Mucosa of rectum (tissue), 2 donors: ENCODE measurements at regions not wholly inside any gene's neighbourhood (a gene's known extent, or its start where the extent isn't known, plus 50 kb on each side); places are given as distances from the start of the nearest gene placed in this dataset.

Experiments used
- H3K27ac ChIP-seq, 2 donors: one replicate each; pipeline ENCODE4 v1.7.0; 2013; ENCODE audit warnings: inconsistent platforms in 2 of 2, low read depth in 2 of 2, low read length in 2 of 2
- H3K27me3 ChIP-seq, 2 donors: one replicate each; pipeline ENCODE4 v1.7.0; 2013; ENCODE audit warnings: low read length in 2 of 2; ENCODE audit not compliant: control insufficient read depth in 2 of 2, insufficient read depth in 2 of 2
- H3K36me3 ChIP-seq, 2 donors: one replicate each; pipeline ENCODE4 v1.7.0; 2013; ENCODE audit warnings: low read length in 2 of 2; ENCODE audit not compliant: control insufficient read depth in 2 of 2, insufficient read depth in 2 of 2
- H3K4me1 ChIP-seq, 2 donors: one replicate each; pipeline ENCODE4 v1.7.0; 2013; ENCODE audit warnings: low read length in 2 of 2, mild to moderate bottlenecking in 1 of 2; ENCODE audit not compliant: control insufficient read depth in 2 of 2, insufficient read depth in 2 of 2
- H3K4me3 ChIP-seq, 2 donors: one replicate each; pipeline ENCODE4 v1.7.0; 2013; ENCODE audit warnings: low read length in 2 of 2
- H3K9ac ChIP-seq, 2 donors: one replicate each; pipeline ENCODE4 v1.7.0; 2013; ENCODE audit warnings: low read length in 2 of 2, low read depth in 1 of 2, mild to moderate bottlenecking in 1 of 2
- H3K9me3 ChIP-seq, 2 donors: one replicate each; pipeline ENCODE4 v1.7.0; 2013; ENCODE audit warnings: low read length in 2 of 2; ENCODE audit not compliant: control insufficient read depth in 2 of 2
- donor health status: healthy.
- donor health status: Normal muscosa, but diverticular disease.

DNA sequence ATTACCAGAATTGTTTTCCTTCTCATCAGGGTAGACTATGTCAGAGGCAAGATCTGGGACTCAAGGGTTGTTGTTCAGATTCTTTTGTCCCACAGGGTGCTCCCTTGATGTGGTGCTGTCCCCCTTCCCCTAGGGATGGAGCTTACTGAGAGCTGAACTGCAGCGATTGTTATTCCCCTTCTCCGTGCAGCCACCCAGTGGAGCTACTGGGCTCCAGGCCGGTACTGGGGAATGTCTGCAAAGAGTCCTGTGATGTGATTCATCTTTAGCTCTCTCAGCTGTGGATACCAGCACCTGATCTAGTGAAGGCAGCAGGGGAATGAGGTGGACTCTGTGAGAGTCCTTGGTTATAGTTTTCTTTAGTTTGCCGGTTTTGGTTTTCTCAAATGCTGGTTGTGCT, 247.4 kb upstream of the HAND2 start:
- Histone ChIP-seq H3K27ac (no peak overlapping the region), H3K9ac (no peak overlapping the region), H3K4me1 (no peaks in the 10 kb centered on the region), H3K4me3 (no peak overlapping the region), H3K27me3 (no peaks in the 10 kb centered on the region), H3K36me3 (no peaks in the 10 kb centered on the region), H3K9me3 (no peaks in the 10 kb centered on the region)

DNA sequence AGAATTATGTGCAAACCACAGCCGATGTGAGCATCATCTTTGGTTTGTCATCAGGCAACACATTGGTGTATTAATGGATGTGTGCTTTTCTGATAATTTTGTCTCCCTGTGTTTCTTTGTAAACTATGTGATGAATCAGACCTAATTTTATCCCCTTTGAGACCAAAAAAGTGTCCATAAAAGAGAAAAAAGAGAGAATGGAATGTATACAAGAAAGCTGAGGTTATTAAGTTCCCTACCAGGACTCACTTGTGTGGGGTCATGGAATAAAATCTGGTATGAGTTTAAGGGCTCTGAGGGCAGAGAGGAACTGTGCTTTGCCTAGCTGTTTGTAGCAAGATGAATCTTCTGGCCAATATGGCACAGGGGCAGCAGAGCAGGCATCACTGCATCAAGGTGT, 239.5 kb upstream of the HAND2 start:
- Histone ChIP-seq H3K36me3 (no peaks in the 10 kb centered on the region), H3K9me3 (no peaks in the 10 kb centered on the region), H3K4me3 (no peak overlapping the region), H3K9ac (no peak overlapping the region), H3K27me3 (no peaks in the 10 kb centered on the region), H3K4me1 (no peaks in the 10 kb centered on the region), H3K27ac (no peak overlapping the region)

DNA sequence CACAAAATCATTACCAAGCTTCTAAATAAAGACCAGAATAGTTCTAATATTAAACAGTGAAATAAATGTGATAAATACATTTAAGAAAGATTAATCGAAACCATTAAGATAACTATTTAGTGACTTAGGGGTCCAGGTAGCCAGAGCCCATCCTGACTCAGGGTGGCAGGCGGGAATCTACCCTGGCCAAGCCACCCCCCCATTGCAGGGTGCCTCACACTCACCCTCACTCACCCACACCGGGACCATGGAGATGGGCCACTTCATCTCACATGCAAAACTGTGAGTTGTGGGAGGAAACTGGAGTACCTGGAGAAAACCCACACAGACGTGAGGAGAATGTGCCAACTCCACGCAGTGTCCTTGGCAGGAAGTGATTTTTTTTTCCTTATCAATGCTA, 237.6 kb upstream of the HAND2 start:
- Histone ChIP-seq H3K9ac (no peak overlapping the region), H3K4me1 (no peaks in the 10 kb centered on the region), H3K36me3 (no peaks in the 10 kb centered on the region), H3K4me3 (no peak overlapping the region), H3K27me3 (no peaks in the 10 kb centered on the region), H3K27ac (no peak overlapping the region), H3K9me3 (no peaks in the 10 kb centered on the region)

DNA sequence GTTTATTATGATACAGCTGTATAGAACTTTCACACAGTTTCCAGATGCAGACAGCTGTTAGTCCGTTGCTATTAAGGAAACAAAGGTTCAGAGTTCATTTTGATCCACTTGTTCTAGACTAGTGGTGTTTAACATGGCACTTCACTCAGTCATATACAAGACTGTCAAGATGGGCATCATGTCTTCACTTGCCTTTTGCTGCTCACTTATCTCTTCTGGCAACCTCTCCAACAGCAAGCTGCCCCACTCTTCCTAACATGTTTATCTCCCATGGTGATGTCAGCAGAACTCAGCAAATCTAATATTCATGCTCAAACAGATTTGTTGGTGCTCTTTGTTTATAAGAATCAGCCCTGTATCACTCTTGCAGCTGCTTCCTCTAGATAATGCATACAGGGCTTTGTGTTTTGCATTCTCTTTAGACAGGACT, 236.2 kb upstream of the HAND2 start:
- no peaks in the 10 kb centered on the region for H3K9me3 ChIP-seq
- H3K9ac ChIP-seq, result no peak overlapping the region

DNA sequence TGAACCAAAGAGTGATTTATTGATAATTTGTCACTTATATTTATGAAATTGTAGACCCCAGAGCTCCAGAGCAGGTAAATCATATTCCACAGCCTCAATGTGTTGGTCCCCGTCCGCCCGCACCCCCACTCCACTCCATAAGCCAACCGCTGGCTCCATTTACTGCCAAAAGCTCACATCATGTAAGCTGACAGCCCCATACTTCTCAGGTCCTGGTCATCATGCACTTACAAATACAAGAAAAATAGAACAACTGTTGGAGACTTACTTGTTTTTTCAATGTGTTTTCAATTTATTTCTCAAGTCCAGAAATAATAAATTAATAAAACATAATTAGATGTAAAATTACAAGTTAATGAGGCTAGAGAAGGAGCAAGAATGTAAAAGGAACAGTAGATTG, 235.7 kb upstream of the HAND2 start:
- Histone ChIP-seq H3K4me3 (no peak overlapping the region), H3K36me3 (no peaks in the 10 kb centered on the region), H3K4me1 (no peaks in the 10 kb centered on the region), H3K9me3 (no peaks in the 10 kb centered on the region), H3K27ac (no peak overlapping the region), H3K27me3 (no peaks in the 10 kb centered on the region), H3K9ac (no peak overlapping the region)

More for the DNA sequence above, 236.2 kb upstream of the HAND2 start:
- H3K27ac ChIP-seq, result no peak overlapping the region
- H3K4me1 ChIP-seq, result no peaks in the 10 kb centered on the region
- H3K36me3 ChIP-seq, result no peaks in the 10 kb centered on the region
- no peaks in the 10 kb centered on the region for H3K27me3 ChIP-seq
- no peak overlapping the region for H3K4me3 ChIP-seq

DNA sequence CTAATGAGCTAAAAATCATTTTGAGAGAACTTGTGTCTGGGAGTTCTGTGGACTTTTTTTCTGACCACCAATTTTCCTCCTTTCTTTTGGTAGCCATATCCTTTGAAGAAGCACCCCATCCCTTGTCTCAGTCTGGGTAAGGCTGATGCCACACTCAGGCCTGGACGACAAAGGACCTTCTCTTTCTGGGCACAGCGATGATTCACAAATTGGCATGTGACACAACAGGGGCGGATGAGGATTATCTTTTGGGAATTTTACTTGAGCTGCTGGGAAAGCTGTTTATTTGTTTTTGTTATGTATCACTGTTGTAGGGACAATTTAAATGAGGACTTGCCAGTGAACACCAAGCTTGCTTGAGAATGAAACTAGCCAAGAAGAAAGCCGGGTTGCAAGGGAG, 233.4 kb upstream of the HAND2 start:
- Histone ChIP-seq H3K27ac (no peak overlapping the region), H3K4me3 (no peak overlapping the region), H3K4me1 (no peaks in the 10 kb centered on the region), H3K36me3 (no peaks in the 10 kb centered on the region), H3K9me3 (no peaks in the 10 kb centered on the region), H3K9ac (no peak overlapping the region), H3K27me3 (no peaks in the 10 kb centered on the region)

DNA sequence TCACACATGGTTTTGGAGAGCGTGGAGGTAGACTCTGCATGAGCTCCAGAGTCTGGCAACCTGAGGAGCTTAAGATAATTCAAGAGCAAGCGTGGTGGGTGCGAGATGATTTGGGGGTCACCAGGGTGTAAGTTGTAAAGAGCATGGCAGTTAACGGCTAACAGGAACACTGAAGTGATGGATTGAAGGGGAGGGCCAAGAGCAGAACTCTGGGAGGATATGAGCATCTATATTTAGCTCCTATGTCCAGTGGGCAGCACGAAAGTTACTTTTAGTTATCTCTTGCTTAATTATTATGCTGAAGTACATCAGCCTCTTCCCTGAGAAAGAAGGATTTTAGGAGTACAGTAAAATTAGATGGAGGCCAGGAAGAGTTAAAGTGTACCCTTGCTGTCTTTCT, 231.9 kb upstream of the HAND2 start:
- H3K4me3 ChIP-seq, result no peak overlapping the region
- H3K9ac ChIP-seq, result no peak overlapping the region
- no peak overlapping the region for H3K27ac ChIP-seq
- no peaks in the 10 kb centered on the region for H3K36me3 ChIP-seq
- no peaks in the 10 kb centered on the region for H3K4me1 ChIP-seq
- H3K27me3 ChIP-seq, result no peaks in the 10 kb centered on the region
- H3K9me3 ChIP-seq, result no peaks in the 10 kb centered on the region

DNA sequence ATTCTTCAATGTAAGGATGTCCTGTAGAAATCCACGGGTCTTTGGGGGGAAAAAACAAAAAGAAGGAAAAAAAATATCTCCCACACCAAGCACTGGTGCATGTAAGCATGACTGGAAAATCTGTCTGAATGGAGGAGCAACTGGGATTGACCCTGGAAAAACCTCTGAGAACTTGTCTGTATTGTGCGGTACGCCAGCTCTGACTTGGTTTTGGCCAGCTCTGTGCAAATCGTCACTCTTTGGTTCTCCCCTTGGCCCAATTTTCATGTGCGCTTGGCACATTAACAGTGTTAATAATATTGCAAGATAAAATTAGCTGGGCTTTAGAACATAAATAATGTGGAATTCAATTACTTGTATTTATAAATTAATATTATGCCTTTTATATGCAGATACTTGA, 231.2 kb upstream of the HAND2 start:
- no peak overlapping the region for H3K4me3 ChIP-seq
- H3K36me3 ChIP-seq, result no peaks in the 10 kb centered on the region
- no peaks in the 10 kb centered on the region for H3K4me1 ChIP-seq
- H3K9ac ChIP-seq, result no peak overlapping the region
- H3K27me3 ChIP-seq, result no peaks in the 10 kb centered on the region
- no peaks in the 10 kb centered on the region for H3K9me3 ChIP-seq
- H3K27ac ChIP-seq, result no peak overlapping the region

DNA sequence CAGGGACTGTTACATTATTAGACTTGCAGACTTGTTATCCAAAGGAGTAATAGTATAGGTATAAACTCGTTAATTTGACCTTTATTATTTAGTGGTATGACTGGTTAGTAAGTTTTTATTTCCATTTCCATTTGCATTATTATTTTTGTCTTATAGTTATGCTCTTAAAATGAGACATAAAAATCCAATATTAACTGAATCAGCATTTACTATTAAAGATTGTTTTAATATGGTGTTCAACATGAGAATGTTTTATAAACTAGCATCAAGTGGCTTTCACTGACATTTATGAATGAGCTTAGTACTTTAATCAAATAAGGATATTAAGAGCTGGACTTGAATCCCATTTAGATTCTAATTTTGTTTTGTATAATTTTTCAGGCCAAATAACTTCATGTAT, 228.1 kb upstream of the HAND2 start:
- no peaks in the 10 kb centered on the region for H3K27me3 ChIP-seq
- no peak overlapping the region for H3K4me3 ChIP-seq
- H3K36me3 ChIP-seq, result no peaks in the 10 kb centered on the region
- H3K9ac ChIP-seq, result no peak overlapping the region
- no peaks in the 10 kb centered on the region for H3K4me1 ChIP-seq
- H3K9me3 ChIP-seq, result no peaks in the 10 kb centered on the region
- no peak overlapping the region for H3K27ac ChIP-seq

DNA sequence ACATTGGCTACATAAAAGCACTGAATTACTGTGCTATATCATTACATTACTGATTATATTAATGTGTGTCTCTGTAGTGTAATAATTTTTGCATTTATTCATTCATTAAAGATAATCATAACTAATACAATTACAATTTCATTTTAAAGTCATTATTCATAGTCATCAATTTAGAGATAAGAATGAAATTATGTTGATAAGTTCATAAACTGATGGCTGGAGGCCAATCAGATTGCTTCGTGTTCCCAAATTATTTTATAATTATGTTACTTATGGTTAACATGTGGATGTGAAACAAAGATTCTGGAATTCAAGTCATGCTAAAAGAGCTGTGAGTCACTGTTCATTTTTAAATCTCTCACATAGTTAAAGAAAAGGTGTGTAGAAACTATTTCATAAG, 223.4 kb upstream of the HAND2 start:
- Histone ChIP-seq H3K27ac (no peak overlapping the region), H3K4me1 (no peaks in the 10 kb centered on the region), H3K36me3 (no peaks in the 10 kb centered on the region), H3K9me3 (no peaks in the 10 kb centered on the region), H3K4me3 (no peak overlapping the region), H3K27me3 (no peaks in the 10 kb centered on the region), H3K9ac (no peak overlapping the region)

DNA sequence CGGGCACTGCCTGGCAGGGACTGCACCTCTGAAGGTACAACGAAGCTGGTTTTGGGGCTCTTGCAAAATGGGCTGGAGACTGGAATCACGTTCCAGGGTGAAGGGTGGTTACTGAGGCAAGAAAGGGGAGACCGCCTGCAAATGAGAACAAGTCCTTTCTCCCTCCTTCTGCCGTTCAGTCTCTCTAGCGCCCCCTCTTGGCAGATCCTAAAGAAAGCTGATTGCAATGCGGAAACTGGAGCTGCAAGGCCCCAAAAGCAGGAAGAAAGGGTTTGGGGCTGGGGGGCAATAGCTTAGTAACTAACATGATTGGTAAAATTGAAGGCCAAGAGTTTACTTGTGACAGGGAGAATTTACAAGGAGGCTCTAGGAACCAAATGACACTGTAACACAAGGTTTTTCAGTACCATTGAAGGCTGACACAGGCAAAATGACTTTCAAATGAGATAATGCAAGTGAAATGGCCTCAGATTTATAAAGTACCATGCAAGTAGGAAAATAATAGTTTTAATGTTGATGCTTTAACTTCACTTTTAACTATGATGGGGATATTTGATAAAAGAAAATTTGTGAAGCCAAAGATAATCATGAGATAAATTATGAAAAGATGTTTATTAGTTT, 222.7 kb upstream of the HAND2 start:
- Histone ChIP-seq H3K27ac (no peak overlapping the region), H3K36me3 (no peaks in the 10 kb centered on the region), H3K4me3 (no peak overlapping the region), H3K27me3 (no peaks in the 10 kb centered on the region), H3K9me3 (no peaks in the 10 kb centered on the region), H3K4me1 (no peaks in the 10 kb centered on the region), H3K9ac (no peak overlapping the region)
